HEK293 (cell line): ENCODE measurements at regions not wholly inside any gene's neighbourhood (a gene's known extent, or its start where the extent isn't known, plus 50 kb on each side); places are given as distances from the start of the nearest gene placed in this dataset.

Experiments used
- CTCF ChIA-PET: fragments of 350-600 bp; formaldehyde crosslinking; extraction: SDS; loops from one replicate; lab custom pipeline; 2021; ENCODE audit warnings: antibody characterized with exemption; lab: Yijun Ruan, JAX
- POLR2A ChIA-PET: fragments of 300-600 bp; formaldehyde crosslinking; extraction: SDS; loops from one replicate; lab custom pipeline; 2020; ENCODE audit warnings: antibody characterized with exemption, inconsistent platforms; lab: Yijun Ruan, JAX
- H3K27ac ChIP-seq: fragments of 200-500 bp; sonication (Bioruptor generic); 2 replicates; pipeline ENCODE4 v1.5.1; 2014; ENCODE audit warnings: low read depth, low read length, control low read depth, inconsistent platforms; ENCODE audit errors: extremely low read depth
- H3K36me3 ChIP-seq, 2 experiments: fragments of 200-500 bp in 1 of 2; sonication (Bioruptor generic) in 1 of 2; 1 replicate in 1 of 2; 2 replicates in 1 of 2; pipeline ENCODE4 v1.5.1; 2014 to 2017; ENCODE audit warnings: inconsistent platforms in 2 of 2, low read length in 2 of 2; ENCODE audit not compliant: control insufficient read depth in 2 of 2, insufficient read depth in 1 of 2
- H3K4me1 ChIP-seq: fragments of 200-500 bp; sonication (Bioruptor generic); 2 replicates; pipeline ENCODE4 v1.5.1; 2014; ENCODE audit warnings: mild to moderate bottlenecking, low read length, inconsistent platforms; ENCODE audit not compliant: control insufficient read depth, insufficient read depth
- H3K4me3 ChIP-seq: 2 replicates; pipeline ENCODE4 v1.5.1; 2011; ENCODE audit warnings: low read depth, mild to moderate bottlenecking, control low read depth, low read length, moderate library complexity
- H3K9me3 ChIP-seq: fragments of 200-500 bp; sonication (Bioruptor generic); 2 replicates; pipeline ENCODE4 v1.5.1; 2014; ENCODE audit warnings: low read depth, low read length, inconsistent platforms; ENCODE audit not compliant: control insufficient read depth, insufficient read depth
- BCL11B ChIP-seq: fragments of 450-650 bp; formaldehyde crosslinking; IDR thresholded peaks from 2 replicates; pipeline ENCODE4 v1.5.1; 2016; ENCODE audit warnings: low read depth, missing biosample characterization, missing genetic modification characterization
- CTCF ChIP-seq: fragments of 450-650 bp; formaldehyde crosslinking; IDR thresholded peaks from 2 replicates; pipeline ENCODE4 v1.5.1; 2016; ENCODE audit warnings: missing biosample characterization, missing genetic modification characterization
- GFI1B ChIP-seq: fragments of 450-650 bp; formaldehyde crosslinking; IDR thresholded peaks from 2 replicates; pipeline ENCODE4 v1.5.1; 2016; ENCODE audit warnings: missing biosample characterization, missing genetic modification characterization
- KLF10 ChIP-seq: fragments of 450-650 bp; IDR thresholded peaks from 2 replicates; pipeline ENCODE4 v1.5.1; 2018; ENCODE audit warnings: missing biosample characterization, mild to moderate bottlenecking, missing genetic modification characterization
- KLF16 ChIP-seq: fragments of 450-650 bp; formaldehyde crosslinking; IDR thresholded peaks from 2 replicates; pipeline ENCODE4 v1.5.1; 2017; ENCODE audit warnings: missing biosample characterization, missing genetic modification characterization
- MEIS1 ChIP-seq: sonication (generic); formaldehyde crosslinking; IDR thresholded peaks from 2 replicates; pipeline ENCODE4 v1.8.1; 2022; ENCODE audit warnings: missing genetic modification reagents, mild to moderate bottlenecking, borderline replicate concordance
- PRDM4 ChIP-seq: fragments of 450-650 bp; formaldehyde crosslinking; IDR thresholded peaks from 2 replicates; pipeline ENCODE4 v1.5.1; 2017; ENCODE audit warnings: missing biosample characterization, missing genetic modification characterization
- PRDM6 ChIP-seq: fragments of 450-650 bp; formaldehyde crosslinking; IDR thresholded peaks from 2 replicates; pipeline ENCODE4 v1.5.1; 2017; ENCODE audit warnings: missing biosample characterization, missing genetic modification characterization
- SCRT1 ChIP-seq: fragments of 450-650 bp; formaldehyde crosslinking; IDR thresholded peaks from 2 replicates; pipeline ENCODE4 v1.5.1; 2016; ENCODE audit warnings: missing biosample characterization, missing genetic modification characterization, borderline replicate concordance
- ZBTB10 ChIP-seq: fragments of 450-650 bp; formaldehyde crosslinking; IDR thresholded peaks from 2 replicates; pipeline ENCODE4 v1.5.1; 2016; ENCODE audit warnings: missing biosample characterization, missing genetic modification characterization
- ZBTB11 ChIP-seq: fragments of 450-650 bp; formaldehyde crosslinking; conservative IDR thresholded peaks from 2 replicates; pipeline ENCODE4 v1.5.1; 2016; ENCODE audit warnings: low read depth, missing biosample characterization, missing genetic modification characterization
- ZBTB48 ChIP-seq: fragments of 450-650 bp; formaldehyde crosslinking; IDR thresholded peaks from 2 replicates; pipeline ENCODE4 v1.5.1; 2016; ENCODE audit warnings: missing biosample characterization, missing genetic modification characterization
- ZNF133 ChIP-seq: fragments of 450-650 bp; formaldehyde crosslinking; IDR thresholded peaks from 2 replicates; pipeline ENCODE4 v1.5.1; 2016; ENCODE audit warnings: missing biosample characterization, missing genetic modification characterization
- ZNF146 ChIP-seq: fragments of 450-650 bp; formaldehyde crosslinking; IDR thresholded peaks from 2 replicates; pipeline ENCODE4 v1.5.1; 2016; ENCODE audit warnings: missing biosample characterization, missing genetic modification characterization
- ZNF211 ChIP-seq: fragments of 450-650 bp; formaldehyde crosslinking; IDR thresholded peaks from 2 replicates; pipeline ENCODE4 v1.5.1; 2016; ENCODE audit warnings: low read depth, missing biosample characterization, missing genetic modification characterization
- ZNF521 ChIP-seq: fragments of 450-650 bp; formaldehyde crosslinking; IDR thresholded peaks from 2 replicates; pipeline ENCODE4 v1.5.1; 2017; ENCODE audit warnings: missing biosample characterization, mild to moderate bottlenecking, missing genetic modification characterization
- ZNF664 ChIP-seq: fragments of 450-650 bp; formaldehyde crosslinking; IDR thresholded peaks from 2 replicates; pipeline ENCODE4 v1.5.1; 2016; ENCODE audit warnings: missing biosample characterization, missing genetic modification characterization
- ZNF792 ChIP-seq: fragments of 450-650 bp; formaldehyde crosslinking; IDR thresholded peaks from 2 replicates; pipeline ENCODE4 v1.5.1; 2016; ENCODE audit warnings: missing biosample characterization, missing genetic modification characterization

GRCh38 chr13:74324338-74324737 is 190.1 kb upstream of the KLF12 start (continued):
- TF ChIP-seq PRDM6 (tag by site-specific recombination) (peak; percentile 96), ZNF792 (tag by site-specific recombination) (no peak), ZNF211 (no peak), ZNF146 (tag by site-specific recombination) (no peak), KLF10 (peak; percentile 34; the same call in 1 of the 2 replicates), ZBTB11 (tag by site-specific recombination) (no peak), MEIS1 (CRISPR knock-in tag) (no peak), BCL11B (tag by site-specific recombination) (peak; percentile 72; the same call in 1 of the 2 replicates), CTCF (tag by site-specific recombination) (no peak)

- CTCF ChIA-PET: no interaction called here
- TF ChIP-seq ZNF664 (no peak), ZNF133 (tag by site-specific recombination) (no peak), PRDM4 (tag by site-specific recombination) (no peak), GFI1B (no peak), SCRT1 (no peak), ZBTB10 (tag by site-specific recombination) (no peak), ZNF521 (tag by site-specific recombination) (no peak), ZBTB48 (tag by site-specific recombination) (no peak), KLF16 (tag by site-specific recombination) (no peak)
- H3K36me3 ChIP-seq: no peaks in the 10 kb centered on the region
- POLR2A ChIA-PET: no interaction called here
- H3K4me1 ChIP-seq: no peaks in the 10 kb centered on the region
- no peak overlapping the region for H3K4me3 ChIP-seq
- H3K27ac ChIP-seq: no peak overlapping the region
- H3K9me3 ChIP-seq: no peaks in the 10 kb centered on the region
These were observed 188.4 kb upstream of the KLF12 start for GRCh38 chr13:74322562-74322961.
